GM23338 (cell line): ENCODE measurements at regions not wholly inside any gene's neighbourhood (a gene's known extent, or its start where the extent isn't known, plus 50 kb on each side); places are given as distances from the start of the nearest gene placed in this dataset.

Source experiments
- ATAC-seq: fragments of 200-7000 bp; cut with Tn5 transposase; 3 replicates; pipeline ENCODE4 v1.9.1; 2020
- DNase-seq: peaks from one replicate; pipeline ENCODE4 v3.0.0-alpha.2; 2015; ENCODE audit warnings: low spot score
- H2AFZ ChIP-seq: fragments of 200-600 bp; sonication (generic); 2 replicates; pipeline ENCODE4 v1.8.0; 2016; ENCODE audit warnings: antibody characterized with exemption, mild to moderate bottlenecking, moderate library complexity
- H3F3A ChIP-seq: fragments of 200-600 bp; sonication (generic); replicated peaks from 2 replicates; pipeline ENCODE4 v1.8.0; 2017; ENCODE audit warnings: antibody characterized with exemption, mixed run types, low read depth
- H3K27ac ChIP-seq: fragments of 200-600 bp; sonication (generic); 2 replicates; pipeline ENCODE4 v1.6.1; 2016; ENCODE audit warnings: low read depth
- H3K27me3 ChIP-seq: fragments of 200-600 bp; sonication (generic); 2 replicates; pipeline ENCODE4 v1.8.0; 2016; ENCODE audit warnings: mild to moderate bottlenecking, mixed run types, moderate library complexity; ENCODE audit not compliant: insufficient read depth
- H3K36me3 ChIP-seq: fragments of 200-600 bp; sonication (generic); 2 replicates; pipeline ENCODE4 v1.8.0; 2016; ENCODE audit warnings: mild to moderate bottlenecking; ENCODE audit not compliant: insufficient read depth
- H3K4me1 ChIP-seq: fragments of 200-600 bp; sonication (generic); 2 replicates; pipeline ENCODE4 v1.8.0; 2016; ENCODE audit warnings: mild to moderate bottlenecking, moderate library complexity; ENCODE audit not compliant: insufficient read depth
- H3K4me2 ChIP-seq: fragments of 200-600 bp; sonication (generic); 2 replicates; pipeline ENCODE4 v1.7.1; 2017; ENCODE audit warnings: mixed run types
- H3K4me3 ChIP-seq: fragments of 200-600 bp; sonication (generic); 2 replicates; pipeline ENCODE4 v1.6.1; 2016; ENCODE audit warnings: mixed run types
- H3K79me2 ChIP-seq: fragments of 200-600 bp; sonication (generic); replicated peaks from 2 replicates; pipeline ENCODE4 v1.8.0; 2017; ENCODE audit warnings: mild to moderate bottlenecking; ENCODE audit not compliant: insufficient read depth
- H3K9me2 ChIP-seq: fragments of 200-600 bp; sonication (generic); 2 replicates; pipeline ENCODE4 v1.8.0; 2017; ENCODE audit not compliant: insufficient read depth
- H4K20me1 ChIP-seq: fragments of 200-600 bp; sonication (generic); replicated peaks from 2 replicates; pipeline ENCODE4 v1.8.0; 2017; ENCODE audit warnings: mild to moderate bottlenecking; ENCODE audit not compliant: insufficient read depth
- H3K27ac Mint-ChIP-seq: 2 replicates; pipeline ENCODE4 v1.8.0; 2020; ENCODE audit warnings: inconsistent platforms, mild to moderate bottlenecking, moderate library complexity, mixed read lengths
- H3K27me3 Mint-ChIP-seq: 3 replicates; pipeline ENCODE4 v1.8.0; 2022; ENCODE audit warnings: low read depth, mild to moderate bottlenecking, moderate library complexity, mixed read lengths, inconsistent platforms; ENCODE audit not compliant: insufficient read depth, poor library complexity
- H3K36me3 Mint-ChIP-seq: 3 replicates; pipeline ENCODE4 v1.8.0; 2021; ENCODE audit warnings: low read depth, mild to moderate bottlenecking, inconsistent platforms, moderate library complexity, mixed read lengths
- H3K4me1 Mint-ChIP-seq: 3 replicates; pipeline ENCODE4 v1.8.0; 2020; ENCODE audit warnings: mild to moderate bottlenecking, inconsistent platforms, mixed read lengths
- H3K4me3 Mint-ChIP-seq: 3 replicates; pipeline ENCODE4 v1.8.0; 2021; ENCODE audit warnings: moderate library complexity, mild to moderate bottlenecking, inconsistent platforms, mixed read lengths
- H3K9me3 Mint-ChIP-seq: 3 replicates; pipeline ENCODE4 v1.8.0; 2020; ENCODE audit warnings: moderate library complexity, mild to moderate bottlenecking, inconsistent platforms, mixed read lengths
- CREB1 ChIP-seq: fragments of 250-450 bp; sonication (Bioruptor Pico); IDR thresholded peaks from 2 replicates; pipeline ENCODE4 v1.5.0; 2020; ENCODE audit warnings: low read depth, mild to moderate bottlenecking, moderate library complexity
- EZH2 ChIP-seq: fragments of 200-600 bp; sonication (generic); IDR thresholded peaks from one replicate; pipeline ENCODE4 v1.8.0; 2017; ENCODE audit warnings: antibody characterized with exemption, mild to moderate bottlenecking, low read depth; ENCODE audit not compliant: unreplicated experiment
- EZH2phosphoT487 ChIP-seq: fragments of 200-600 bp; sonication (generic); IDR thresholded peaks from one replicate; pipeline ENCODE4 v1.8.1; 2018; ENCODE audit warnings: antibody characterized with exemption; ENCODE audit not compliant: unreplicated experiment
- JUNB ChIP-seq: IDR thresholded peaks from one replicate; pipeline ENCODE4 v1.6.1; 2016; ENCODE audit warnings: antibody characterized with exemption; ENCODE audit not compliant: unreplicated experiment
- POLR2AphosphoS5 ChIP-seq: IDR thresholded peaks from 2 replicates; pipeline ENCODE4 v1.6.1; 2016; ENCODE audit warnings: antibody characterized with exemption, low read depth
- STAT1 ChIP-seq: IDR thresholded peaks from one replicate; pipeline ENCODE4 v1.6.1; 2016; ENCODE audit warnings: antibody characterized with exemption; ENCODE audit not compliant: unreplicated experiment
- ZNF114 ChIP-seq: fragments of 250-450 bp; sonication (Bioruptor Pico); IDR thresholded peaks from 2 replicates; pipeline ENCODE4 v1.5.0; 2020; ENCODE audit warnings: mild to moderate bottlenecking, moderate library complexity
- ZNF331 ChIP-seq: fragments of 250-450 bp; sonication (Bioruptor Pico); IDR thresholded peaks from 2 replicates; pipeline ENCODE4 v1.5.0; 2020; ENCODE audit warnings: low read depth, mild to moderate bottlenecking, moderate library complexity
- TF ChIP-seq, protein P1 (sequence below), 2 experiments: fragments of 200-600 bp in 1 of 2; sonication (generic) in 1 of 2; conservative IDR thresholded peaks; 2 replicates each; pipeline versions ENCODE4 v1.5.1 to v1.6.1; 2016 to 2017; ENCODE audit warnings: antibody characterized with exemption in 2 of 2, low read depth in 2 of 2, mild to moderate bottlenecking in 2 of 2, moderate library complexity in 1 of 2
- TF ChIP-seq, protein P2 (sequence below): fragments of 250-450 bp; sonication (Bioruptor Pico); IDR thresholded peaks from 2 replicates; pipeline ENCODE4 v1.5.0; 2020; ENCODE audit warnings: mild to moderate bottlenecking, moderate library complexity

DNA sequence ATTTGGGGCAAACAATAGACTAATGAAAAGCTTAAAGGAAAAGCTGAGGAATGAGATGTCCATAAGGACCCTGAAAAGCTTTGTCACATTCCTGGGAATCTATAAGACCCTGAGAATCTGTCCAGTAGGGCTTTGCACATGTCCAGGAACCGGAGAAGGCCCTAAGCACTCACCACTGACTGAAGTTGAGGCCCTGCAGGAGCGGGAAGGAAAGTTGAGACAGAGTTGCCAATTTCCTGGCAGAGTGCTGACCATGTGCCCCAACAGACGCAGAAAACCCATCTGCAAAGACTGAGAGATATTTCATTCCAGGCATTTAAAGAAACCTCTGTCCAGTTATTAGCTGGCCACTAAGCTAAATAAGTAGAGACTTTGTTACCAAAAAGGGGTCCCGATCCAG, 890.5 kb downstream of the UQCRFS1 start:
- peaks cover 10% of the 10 kb centered on the region; the same call in 2 of the 3 replicates for H3K4me1 Mint-ChIP-seq
- H3K27me3 Mint-ChIP-seq, result peaks cover 6% of the 10 kb centered on the region
- no peaks in the 10 kb centered on the region for H3K36me3 ChIP-seq
- H3K9me3 Mint-ChIP-seq, result no peaks in the 10 kb centered on the region
- DNase-seq (no peak), ATAC-seq (no peak)
- no peak overlapping the region for H3K27ac ChIP-seq
- TF ChIP-seq CREB1 (no peak), POLR2AphosphoS5 (no peak), STAT1 (no peak), EZH2phosphoT487 (no peak), EZH2 (no peak), ZNF331 (no peak)
- TF ChIP-seq, protein P1, sequence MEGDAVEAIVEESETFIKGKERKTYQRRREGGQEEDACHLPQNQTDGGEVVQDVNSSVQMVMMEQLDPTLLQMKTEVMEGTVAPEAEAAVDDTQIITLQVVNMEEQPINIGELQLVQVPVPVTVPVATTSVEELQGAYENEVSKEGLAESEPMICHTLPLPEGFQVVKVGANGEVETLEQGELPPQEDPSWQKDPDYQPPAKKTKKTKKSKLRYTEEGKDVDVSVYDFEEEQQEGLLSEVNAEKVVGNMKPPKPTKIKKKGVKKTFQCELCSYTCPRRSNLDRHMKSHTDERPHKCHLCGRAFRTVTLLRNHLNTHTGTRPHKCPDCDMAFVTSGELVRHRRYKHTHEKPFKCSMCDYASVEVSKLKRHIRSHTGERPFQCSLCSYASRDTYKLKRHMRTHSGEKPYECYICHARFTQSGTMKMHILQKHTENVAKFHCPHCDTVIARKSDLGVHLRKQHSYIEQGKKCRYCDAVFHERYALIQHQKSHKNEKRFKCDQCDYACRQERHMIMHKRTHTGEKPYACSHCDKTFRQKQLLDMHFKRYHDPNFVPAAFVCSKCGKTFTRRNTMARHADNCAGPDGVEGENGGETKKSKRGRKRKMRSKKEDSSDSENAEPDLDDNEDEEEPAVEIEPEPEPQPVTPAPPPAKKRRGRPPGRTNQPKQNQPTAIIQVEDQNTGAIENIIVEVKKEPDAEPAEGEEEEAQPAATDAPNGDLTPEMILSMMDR (conservative IDR thresholded peaks at IDR 0.05; ENCODE audit: low read depth in 2 of 2), result no peak
- H3K4me3 ChIP-seq, result no peak overlapping the region
- no peaks in the 10 kb centered on the region for H3K4me1 ChIP-seq
- no peak overlapping the region for H3K4me2 ChIP-seq
- no peaks in the 10 kb centered on the region for H3K36me3 Mint-ChIP-seq
- H3F3A ChIP-seq, result no peaks in the 10 kb centered on the region
- no peak overlapping the region for H3K4me3 Mint-ChIP-seq
- 0 out of 2 replicates have a peak overlapping the region, but pooled peaks have one; percentile 18 for H2AFZ ChIP-seq
- H4K20me1 ChIP-seq, result no peaks in the 10 kb centered on the region
- H3K27ac Mint-ChIP-seq, result no peak overlapping the region
- no peaks in the 10 kb centered on the region for H3K79me2 ChIP-seq
- H3K27me3 ChIP-seq, result no peaks in the 10 kb centered on the region
- H3K9me2 ChIP-seq, result no peaks in the 10 kb centered on the region

DNA sequence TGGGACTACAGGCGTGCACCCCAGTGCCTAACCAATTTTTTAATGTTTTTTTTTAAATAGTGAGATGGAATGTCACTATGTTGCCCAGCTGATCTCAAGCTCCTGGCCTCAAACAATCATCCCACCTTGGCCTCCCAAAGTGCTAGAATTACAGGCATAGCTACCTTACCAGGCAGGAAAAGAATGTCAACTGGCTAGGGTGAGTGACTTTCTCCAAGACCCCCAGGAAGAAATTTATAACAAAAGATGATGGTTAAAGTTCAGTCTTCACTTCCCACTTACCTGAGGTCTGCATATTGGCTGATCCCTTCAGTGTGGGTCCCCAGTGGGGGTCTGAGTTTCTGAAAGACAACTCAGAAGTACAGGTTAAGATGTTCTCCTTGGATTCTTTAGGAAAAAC, 893.0 kb downstream of the UQCRFS1 start:
- DNase-seq, result no peak
- no peak overlapping the region for H2AFZ ChIP-seq
- no peaks in the 10 kb centered on the region for H3K36me3 ChIP-seq
- no peaks in the 10 kb centered on the region for H3K36me3 Mint-ChIP-seq
- H3K4me1 ChIP-seq, result no peaks in the 10 kb centered on the region
- H3K9me3 Mint-ChIP-seq, result no peaks in the 10 kb centered on the region
- H3K27ac Mint-ChIP-seq, result no peak overlapping the region
- H3K4me3 Mint-ChIP-seq, result no peak overlapping the region
- no peaks in the 10 kb centered on the region for H4K20me1 ChIP-seq
- H3K27me3 Mint-ChIP-seq, result peaks cover 6% of the 10 kb centered on the region
- H3K4me3 ChIP-seq, result no peak overlapping the region
- ATAC-seq, result no peak
- H3K27ac ChIP-seq, result no peak overlapping the region
- no peaks in the 10 kb centered on the region for H3F3A ChIP-seq
- TF ChIP-seq ZNF114 (CRISPR knock-in tag), result no peak
- TF ChIP-seq, protein P2, sequence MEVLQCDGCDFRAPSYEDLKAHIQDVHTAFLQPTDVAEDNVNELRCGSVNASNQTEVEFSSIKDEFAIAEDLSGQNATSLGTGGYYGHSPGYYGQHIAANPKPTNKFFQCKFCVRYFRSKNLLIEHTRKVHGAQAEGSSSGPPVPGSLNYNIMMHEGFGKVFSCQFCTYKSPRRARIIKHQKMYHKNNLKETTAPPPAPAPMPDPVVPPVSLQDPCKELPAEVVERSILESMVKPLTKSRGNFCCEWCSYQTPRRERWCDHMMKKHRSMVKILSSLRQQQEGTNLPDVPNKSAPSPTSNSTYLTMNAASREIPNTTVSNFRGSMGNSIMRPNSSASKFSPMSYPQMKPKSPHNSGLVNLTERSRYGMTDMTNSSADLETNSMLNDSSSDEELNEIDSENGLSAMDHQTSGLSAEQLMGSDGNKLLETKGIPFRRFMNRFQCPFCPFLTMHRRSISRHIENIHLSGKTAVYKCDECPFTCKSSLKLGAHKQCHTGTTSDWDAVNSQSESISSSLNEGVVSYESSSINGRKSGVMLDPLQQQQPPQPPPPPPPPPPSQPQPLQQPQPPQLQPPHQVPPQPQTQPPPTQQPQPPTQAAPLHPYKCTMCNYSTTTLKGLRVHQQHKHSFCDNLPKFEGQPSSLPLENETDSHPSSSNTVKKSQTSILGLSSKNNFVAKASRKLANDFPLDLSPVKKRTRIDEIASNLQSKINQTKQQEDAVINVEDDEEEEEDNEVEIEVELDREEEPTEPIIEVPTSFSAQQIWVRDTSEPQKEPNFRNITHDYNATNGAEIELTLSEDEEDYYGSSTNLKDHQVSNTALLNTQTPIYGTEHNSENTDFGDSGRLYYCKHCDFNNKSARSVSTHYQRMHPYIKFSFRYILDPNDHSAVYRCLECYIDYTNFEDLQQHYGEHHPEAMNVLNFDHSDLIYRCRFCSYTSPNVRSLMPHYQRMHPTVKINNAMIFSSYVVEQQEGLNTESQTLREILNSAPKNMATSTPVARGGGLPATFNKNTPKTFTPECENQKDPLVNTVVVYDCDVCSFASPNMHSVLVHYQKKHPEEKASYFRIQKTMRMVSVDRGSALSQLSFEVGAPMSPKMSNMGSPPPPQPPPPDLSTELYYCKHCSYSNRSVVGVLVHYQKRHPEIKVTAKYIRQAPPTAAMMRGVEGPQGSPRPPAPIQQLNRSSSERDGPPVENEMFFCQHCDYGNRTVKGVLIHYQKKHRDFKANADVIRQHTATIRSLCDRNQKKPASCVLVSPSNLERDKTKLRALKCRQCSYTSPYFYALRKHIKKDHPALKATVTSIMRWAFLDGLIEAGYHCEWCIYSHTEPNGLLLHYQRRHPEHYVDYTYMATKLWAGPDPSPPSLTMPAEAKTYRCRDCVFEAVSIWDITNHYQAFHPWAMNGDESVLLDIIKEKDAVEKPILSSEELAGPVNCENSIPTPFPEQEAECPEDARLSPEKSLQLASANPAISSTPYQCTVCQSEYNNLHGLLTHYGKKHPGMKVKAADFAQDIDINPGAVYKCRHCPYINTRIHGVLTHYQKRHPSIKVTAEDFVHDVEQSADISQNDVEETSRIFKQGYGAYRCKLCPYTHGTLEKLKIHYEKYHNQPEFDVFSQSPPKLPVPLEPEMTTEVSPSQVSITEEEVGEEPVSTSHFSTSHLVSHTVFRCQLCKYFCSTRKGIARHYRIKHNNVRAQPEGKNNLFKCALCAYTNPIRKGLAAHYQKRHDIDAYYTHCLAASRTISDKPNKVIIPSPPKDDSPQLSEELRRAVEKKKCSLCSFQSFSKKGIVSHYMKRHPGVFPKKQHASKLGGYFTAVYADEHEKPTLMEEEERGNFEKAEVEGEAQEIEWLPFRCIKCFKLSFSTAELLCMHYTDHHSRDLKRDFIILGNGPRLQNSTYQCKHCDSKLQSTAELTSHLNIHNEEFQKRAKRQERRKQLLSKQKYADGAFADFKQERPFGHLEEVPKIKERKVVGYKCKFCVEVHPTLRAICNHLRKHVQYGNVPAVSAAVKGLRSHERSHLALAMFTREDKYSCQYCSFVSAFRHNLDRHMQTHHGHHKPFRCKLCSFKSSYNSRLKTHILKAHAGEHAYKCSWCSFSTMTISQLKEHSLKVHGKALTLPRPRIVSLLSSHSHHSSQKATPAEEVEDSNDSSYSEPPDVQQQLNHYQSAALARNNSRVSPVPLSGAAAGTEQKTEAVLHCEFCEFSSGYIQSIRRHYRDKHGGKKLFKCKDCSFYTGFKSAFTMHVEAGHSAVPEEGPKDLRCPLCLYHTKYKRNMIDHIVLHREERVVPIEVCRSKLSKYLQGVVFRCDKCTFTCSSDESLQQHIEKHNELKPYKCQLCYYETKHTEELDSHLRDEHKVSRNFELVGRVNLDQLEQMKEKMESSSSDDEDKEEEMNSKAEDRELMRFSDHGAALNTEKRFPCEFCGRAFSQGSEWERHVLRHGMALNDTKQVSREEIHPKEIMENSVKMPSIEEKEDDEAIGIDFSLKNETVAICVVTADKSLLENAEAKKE (CRISPR knock-in tag), result no peak
- no peak for TF ChIP-seq JUNB
- no peaks in the 10 kb centered on the region for H3K79me2 ChIP-seq
- H3K27me3 ChIP-seq, result no peaks in the 10 kb centered on the region
- H3K4me2 ChIP-seq, result no peak overlapping the region
- no peaks in the 10 kb centered on the region for H3K9me2 ChIP-seq
- peaks cover 10% of the 10 kb centered on the region; the same call in 2 of the 3 replicates for H3K4me1 Mint-ChIP-seq
